Mucosa of descending colon (tissue), 3 donors: ENCODE measurements at regions not wholly inside any gene's neighbourhood (a gene's known extent, or its start where the extent isn't known, plus 50 kb on each side); places are given as distances from the start of the nearest gene placed in this dataset.

Experiments
- ATAC-seq: fragments of 200-7000 bp; cut with Tn5 transposase; one replicate; pipeline ENCODE4 v1.9.1; 2020; ENCODE audit warnings: mild to moderate bottlenecking, moderate library complexity
- DNase-seq, 3 donors: peaks; one replicate each; pipeline ENCODE4 v3.0.0-alpha.2; 2020
- H3K36me3 ChIP-seq: fragments of 200-600 bp; one replicate; pipeline ENCODE4 v1.8.0; 2021; ENCODE audit warnings: low read depth, mild to moderate bottlenecking
- H3K4me1 ChIP-seq: fragments of 200-600 bp; one replicate; pipeline ENCODE4 v1.8.0; 2021; ENCODE audit warnings: low read depth, mild to moderate bottlenecking
- H3K4me3 ChIP-seq: fragments of 200-600 bp; one replicate; pipeline ENCODE4 v1.8.0; 2021; ENCODE audit warnings: mild to moderate bottlenecking
- H3K9me3 ChIP-seq: fragments of 200-600 bp; one replicate; pipeline ENCODE4 v1.8.0; 2021; ENCODE audit warnings: mild to moderate bottlenecking
- CTCF ChIP-seq: fragments of 200-600 bp; IDR thresholded peaks from one replicate; pipeline ENCODE4 v1.8.0; 2022; ENCODE audit warnings: antibody characterized with exemption, mild to moderate bottlenecking
- intact Hi-C, 2 donors: fragments of 100-400 bp; cut with DNase I in 1 of 2; cut with micrococcal nuclease in 1 of 2; formaldehyde crosslinking; loops; one replicate each; pipeline versions ENCODE4 v1.11.0 to v1.11.1; 2022; cut with DNase I, micrococcal nuclease
- donor health status: DM: no; HTN: no; CAD: no; lungs with moderate emphysema.
- donor health status: DM: no; HTN: no; CAD: no.
- donor health status: DM: no; HTN: yes; CAD: no.

- intact Hi-C loops = no loop called here
- ATAC-seq = no peak
- no peak for TF ChIP-seq CTCF
Observed at GRCh38 chr13:107299717-107300116, 731.8 kb upstream of the ARGLU1 start.

DNA sequence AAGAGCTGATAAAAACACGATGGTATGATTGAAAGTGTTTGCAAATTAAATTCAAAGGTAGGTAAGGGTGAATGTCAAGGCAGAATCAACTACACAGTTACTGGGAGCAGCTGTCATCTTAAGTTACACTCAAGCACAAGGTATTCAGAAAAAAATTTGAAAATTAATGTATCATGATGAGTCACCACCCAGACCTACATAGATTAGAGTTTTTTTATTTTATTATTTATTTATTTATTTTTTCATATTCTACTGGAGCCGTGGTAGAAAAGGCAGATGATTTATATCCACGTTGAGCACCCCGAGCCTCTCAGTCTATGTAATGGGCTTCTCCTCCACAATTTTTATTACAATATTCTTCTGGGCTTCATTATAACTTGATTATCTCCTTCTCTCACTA, 728.9 kb upstream of the ARGLU1 start:
- intact Hi-C loops = no loop called here
- TF ChIP-seq CTCF = no peak

More at GRCh38 chr13:107299717-107300116, 731.8 kb upstream of the ARGLU1 start:
- Histone ChIP-seq H3K9me3 (no peaks in the 10 kb centered on the region), H3K36me3 (no peaks in the 10 kb centered on the region), H3K4me1 (no peaks in the 10 kb centered on the region), H3K4me3 (no peak overlapping the region)
- DNase-seq = no peak

DNA sequence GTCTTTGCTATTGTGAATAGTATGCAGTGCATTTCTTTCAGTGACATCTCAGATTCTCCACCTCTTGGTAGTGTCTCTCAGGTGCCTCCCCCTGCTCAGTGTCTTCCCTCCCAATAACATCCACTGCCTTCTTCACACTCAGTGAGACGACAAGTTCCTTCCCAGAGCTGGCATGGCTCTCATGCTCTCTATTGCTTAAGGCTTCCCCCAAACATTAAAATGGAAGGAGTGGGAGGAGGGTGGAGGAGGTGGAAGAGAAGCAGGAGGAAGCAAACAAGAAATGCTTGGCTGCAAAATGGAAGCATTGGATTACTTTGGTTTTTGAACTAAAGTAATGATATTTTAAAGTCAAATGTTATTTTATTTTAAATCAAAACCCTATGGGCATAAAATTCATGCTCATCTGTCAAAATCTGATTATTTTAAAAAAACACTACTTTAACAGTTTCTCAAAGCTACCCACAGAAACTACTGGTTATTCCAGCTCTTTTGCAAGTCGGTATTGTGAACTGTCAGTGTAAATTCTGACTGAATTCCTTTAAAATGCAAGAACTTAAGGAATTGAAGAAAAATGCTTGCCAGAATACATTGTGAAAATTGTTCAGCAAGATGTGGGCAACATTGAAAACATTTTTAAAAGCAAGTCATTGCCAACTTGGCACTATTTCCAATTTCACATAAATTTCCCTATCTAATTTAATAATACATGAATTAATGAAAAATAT, 727.6 kb upstream of the ARGLU1 start:
- no peak for TF ChIP-seq CTCF
- Histone ChIP-seq H3K9me3 (no peaks in the 10 kb centered on the region), H3K4me1 (no peaks in the 10 kb centered on the region), H3K4me3 (no peak overlapping the region), H3K36me3 (no peaks in the 10 kb centered on the region)
- ATAC-seq = no peak
- DNase-seq = no peak
- intact Hi-C loops = no loop called here

More for the DNA sequence above, 728.9 kb upstream of the ARGLU1 start:
- no peaks in the 10 kb centered on the region for H3K36me3 ChIP-seq
- no peaks in the 10 kb centered on the region for H3K4me1 ChIP-seq
- DNase-seq (no peak), ATAC-seq (no peak)
- H3K4me3 ChIP-seq = no peak overlapping the region
- H3K9me3 ChIP-seq = no peaks in the 10 kb centered on the region

- no peaks in the 10 kb centered on the region for H3K9me3 ChIP-seq
- H3K36me3 ChIP-seq = no peaks in the 10 kb centered on the region
- no peak for ATAC-seq
- H3K4me1 ChIP-seq = no peaks in the 10 kb centered on the region
- DNase-seq = no peak
- intact Hi-C loops = no loop called here
- no peak for TF ChIP-seq CTCF
- no peak overlapping the region for H3K4me3 ChIP-seq
Observed at GRCh38 chr13:107293924-107294323, 726.0 kb upstream of the ARGLU1 start.

DNA sequence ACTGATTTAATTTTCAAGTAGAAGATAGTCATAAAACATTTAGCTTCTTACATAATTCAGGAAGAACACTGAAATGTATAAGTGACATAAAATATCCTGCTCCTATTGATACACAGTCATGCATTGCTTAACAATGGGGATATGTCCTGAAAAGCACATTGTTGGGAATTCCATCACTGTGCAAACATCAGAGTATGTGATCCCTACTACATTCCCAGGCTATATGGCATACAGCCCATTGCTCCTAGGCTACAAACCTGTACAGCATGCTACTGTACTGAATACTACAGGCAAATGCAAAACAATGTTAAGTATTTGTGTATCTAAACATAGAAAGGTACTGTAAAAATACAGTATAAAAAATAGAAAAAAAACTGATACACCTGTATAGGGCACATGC, 723.9 kb upstream of the ARGLU1 start:
- no peak for DNase-seq
- no peak for ATAC-seq
- TF ChIP-seq CTCF = no peak
- intact Hi-C loops = no loop called here
- Histone ChIP-seq H3K4me1 (no peaks in the 10 kb centered on the region), H3K9me3 (no peaks in the 10 kb centered on the region), H3K36me3 (no peaks in the 10 kb centered on the region), H3K4me3 (no peak overlapping the region)

DNA sequence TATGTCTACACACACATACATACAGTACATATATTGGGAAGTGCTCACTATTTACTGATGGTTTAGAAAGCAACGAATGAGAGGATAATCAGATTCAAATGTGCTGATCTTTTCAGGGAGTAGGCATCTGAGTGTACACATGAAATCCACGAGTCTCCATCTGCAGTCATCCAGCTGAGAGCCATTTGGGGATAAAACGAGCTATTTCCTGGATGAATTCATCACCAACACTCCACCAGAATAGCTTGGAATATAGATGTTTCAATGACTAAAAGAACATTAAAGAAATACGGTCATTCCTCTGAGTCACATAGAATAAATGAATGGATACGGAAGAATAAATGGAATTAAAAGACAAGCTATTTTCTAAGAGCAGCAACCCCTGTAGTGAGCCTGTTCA, 721.6 kb upstream of the ARGLU1 start:
- no peak for DNase-seq
- Histone ChIP-seq H3K9me3 (no peaks in the 10 kb centered on the region), H3K36me3 (no peaks in the 10 kb centered on the region), H3K4me3 (no peak overlapping the region), H3K4me1 (no peaks in the 10 kb centered on the region)
- no peak for TF ChIP-seq CTCF
- ATAC-seq = no peak
- intact Hi-C loops = no loop called here
